Activated CD4-positive, alpha-beta memory T cell treated with anti-CD3 and anti-CD28 coated beads for 36 hours (primary cell): ENCODE measurements at regions not wholly inside any gene's neighbourhood (a gene's known extent, or its start where the extent isn't known, plus 50 kb on each side); places are given as distances from the start of the nearest gene placed in this dataset.

Experiments
- CTCF ChIA-PET: fragments of 350-600 bp; sonication (Branson Sonifier 250); formaldehyde crosslinking; loops from one replicate; lab custom pipeline; 2021; ENCODE audit warnings: antibody characterized with exemption, inconsistent platforms; lab: Charles Lee
- POLR2A ChIA-PET: fragments of 350-600 bp; sonication (Branson Sonifier 250); formaldehyde crosslinking; loops from one replicate; lab custom pipeline; 2021; ENCODE audit warnings: antibody characterized with exemption; lab: Charles Lee
- DNase-seq: peaks from one replicate; pipeline ENCODE4 v3.0.0-alpha.2; 2020
- H3K27ac Mint-ChIP-seq: one replicate; pipeline ENCODE4 v1.8.0; 2021; ENCODE audit warnings: mixed read lengths
- H3K27me3 Mint-ChIP-seq: one replicate; pipeline ENCODE4 v1.8.0; 2021; ENCODE audit warnings: mixed read lengths
- H3K36me3 Mint-ChIP-seq: one replicate; pipeline ENCODE4 v1.8.0; 2021; ENCODE audit warnings: mixed read lengths
- H3K4me1 Mint-ChIP-seq: one replicate; pipeline ENCODE4 v1.8.0; 2021; ENCODE audit warnings: low read depth, mixed read lengths
- H3K4me3 Mint-ChIP-seq: one replicate; pipeline ENCODE4 v1.8.0; 2021; ENCODE audit warnings: mild to moderate bottlenecking, mixed read lengths
- H3K9me3 Mint-ChIP-seq: one replicate; pipeline ENCODE4 v1.8.0; 2021; ENCODE audit warnings: mixed read lengths
- intact Hi-C: fragments of 100-400 bp; cut with micrococcal nuclease; formaldehyde crosslinking; loops from one replicate; pipeline ENCODE4 v1.15.1; 2023

DNA sequence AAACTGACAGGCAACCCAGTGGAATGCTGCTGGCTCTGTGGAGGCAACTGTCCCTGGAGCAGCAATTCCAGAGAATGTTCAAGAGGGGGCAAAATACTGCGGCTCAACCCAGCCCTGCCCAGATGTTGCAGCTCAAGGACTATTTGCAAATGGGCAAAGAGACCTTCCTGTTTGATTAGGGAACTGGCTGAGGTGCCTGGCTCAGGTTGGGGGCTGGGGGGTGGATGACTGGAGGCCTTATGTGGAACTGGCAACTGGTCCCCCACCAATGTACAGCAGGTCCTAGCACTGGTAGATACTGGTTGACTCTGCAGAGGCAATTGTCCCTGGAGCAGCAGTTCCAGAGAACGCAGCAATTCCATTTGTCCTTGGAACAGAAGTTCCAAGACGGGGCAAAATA, 302.5 kb downstream of the ZPLD1 start:
- H3K36me3 Mint-ChIP-seq, result no peaks in the 10 kb centered on the region
- POLR2A ChIA-PET, result no interaction called here
- intact Hi-C loops, result no loop called here
- CTCF ChIA-PET, result no interaction called here
- no peak overlapping the region for H3K4me3 Mint-ChIP-seq
- H3K27me3 Mint-ChIP-seq, result no peaks in the 10 kb centered on the region
- DNase-seq, result no peak
- H3K9me3 Mint-ChIP-seq, result no peaks in the 10 kb centered on the region
- H3K27ac Mint-ChIP-seq, result no peak overlapping the region
- no peaks in the 10 kb centered on the region for H3K4me1 Mint-ChIP-seq

DNA sequence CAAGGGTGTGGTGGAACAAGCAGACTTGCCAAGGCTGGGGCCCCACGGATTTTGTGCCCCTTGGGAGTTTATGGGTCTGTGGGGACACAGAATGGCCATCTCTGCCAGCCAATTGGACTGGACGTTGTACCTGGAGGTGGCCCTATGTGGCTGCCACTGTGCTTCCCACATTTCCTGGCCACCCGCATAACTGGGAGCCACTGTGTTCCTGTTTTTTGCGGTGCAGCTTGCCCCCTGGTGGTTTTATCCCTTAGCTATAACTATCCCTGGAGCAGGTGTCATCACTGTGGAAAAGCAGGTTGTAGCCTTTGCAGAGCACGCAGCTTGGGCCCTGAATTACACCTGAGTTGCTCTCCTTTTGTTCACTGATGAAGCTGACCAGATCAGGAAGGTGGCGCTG, 306.3 kb downstream of the ZPLD1 start:
- no peaks in the 10 kb centered on the region for H3K4me1 Mint-ChIP-seq
- no peaks in the 10 kb centered on the region for H3K27me3 Mint-ChIP-seq
- H3K27ac Mint-ChIP-seq, result no peak overlapping the region
- CTCF ChIA-PET, result interaction anchor here (0.9 to 1.7 kb wide), 3 partner anchors 38 to 512 kb away, joined by 3 to 7 read pairs (median 4); no protein-coding TSS in a partner anchor
- POLR2A ChIA-PET, result no interaction called here
- no peaks in the 10 kb centered on the region for H3K9me3 Mint-ChIP-seq
- no peak for DNase-seq
- H3K36me3 Mint-ChIP-seq, result no peaks in the 10 kb centered on the region
- intact Hi-C loops, result no loop called here
- H3K4me3 Mint-ChIP-seq, result no peak overlapping the region

DNA sequence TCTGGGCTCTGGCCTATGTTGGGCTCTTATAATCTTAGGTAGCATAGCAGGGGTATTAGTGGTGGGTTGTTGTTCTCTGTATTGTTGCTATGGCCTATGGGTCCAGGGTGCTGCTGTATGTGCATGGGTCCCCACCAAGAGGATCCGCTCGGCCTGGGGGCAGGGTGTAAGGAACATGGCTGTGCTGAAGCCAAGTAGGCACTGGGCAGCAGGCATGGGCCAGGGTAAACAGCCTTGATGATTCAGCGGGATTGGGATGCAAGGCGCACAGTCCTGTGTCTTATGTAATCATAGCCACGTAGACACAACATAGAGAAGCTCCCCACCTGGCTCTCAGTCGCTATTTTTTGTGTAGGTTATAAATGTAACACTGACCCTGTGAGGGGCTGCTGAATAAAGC, 306.9 kb downstream of the ZPLD1 start:
- CTCF ChIA-PET, result interaction anchor here (0.9 to 1.7 kb wide), 3 partner anchors 38 to 512 kb away, joined by 3 to 7 read pairs (median 4); no protein-coding TSS in a partner anchor
- intact Hi-C loops, result no loop called here

DNA sequence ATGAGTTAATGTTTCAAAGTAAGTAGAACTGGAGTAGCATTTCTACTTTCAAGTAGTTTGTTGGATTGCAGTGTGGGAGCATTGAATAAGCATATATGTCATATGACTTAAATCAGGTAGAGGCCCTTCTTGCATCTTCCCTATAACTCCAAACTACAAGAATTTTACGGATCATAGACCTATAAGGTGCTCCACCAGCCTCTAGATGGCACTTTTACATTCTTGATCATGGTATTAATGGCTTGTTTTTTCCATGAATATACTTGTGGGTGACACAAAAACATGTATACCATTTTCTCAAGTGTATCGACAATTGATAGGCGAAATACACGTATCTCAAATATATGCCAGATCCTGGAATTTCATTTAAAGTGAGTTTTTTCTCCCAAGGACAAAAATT, 311.1 kb downstream of the ZPLD1 start:
- Mint-ChIP-seq H3K9me3 (no peaks in the 10 kb centered on the region), H3K27ac (no peak overlapping the region), H3K4me1 (no peaks in the 10 kb centered on the region), H3K36me3 (no peaks in the 10 kb centered on the region), H3K27me3 (no peaks in the 10 kb centered on the region), H3K4me3 (no peak overlapping the region)
- intact Hi-C loops, result no loop called here
- POLR2A ChIA-PET, result no interaction called here
- CTCF ChIA-PET, result no interaction called here
- no peak for DNase-seq

More for the DNA sequence above, 306.9 kb downstream of the ZPLD1 start:
- POLR2A ChIA-PET, result no interaction called here
- H3K27ac Mint-ChIP-seq, result no peak overlapping the region
- no peaks in the 10 kb centered on the region for H3K4me1 Mint-ChIP-seq
- H3K27me3 Mint-ChIP-seq, result no peaks in the 10 kb centered on the region
- no peak for DNase-seq
- no peaks in the 10 kb centered on the region for H3K36me3 Mint-ChIP-seq
- no peaks in the 10 kb centered on the region for H3K9me3 Mint-ChIP-seq
- H3K4me3 Mint-ChIP-seq, result no peak overlapping the region

DNA sequence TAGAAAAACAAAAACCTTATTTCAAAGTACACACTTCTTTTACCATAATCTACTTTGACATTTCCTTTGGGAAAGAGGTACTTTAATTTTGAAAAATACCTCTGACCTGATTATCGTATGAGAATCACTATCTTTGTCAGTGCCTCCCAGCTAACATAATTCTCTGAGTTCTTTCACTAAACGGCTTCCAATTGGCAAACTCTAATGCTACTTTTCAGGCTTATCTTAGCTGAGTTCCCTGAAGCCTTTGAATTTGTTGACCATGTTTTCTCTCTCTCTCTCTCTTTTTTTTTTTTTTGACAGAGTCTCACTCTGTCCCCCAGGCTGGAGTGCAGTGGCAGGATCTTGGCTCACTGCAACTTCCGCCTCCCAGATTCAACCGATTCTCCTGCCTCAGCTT, 312.8 kb downstream of the ZPLD1 start:
- no peak for DNase-seq
- Mint-ChIP-seq H3K27ac (no peak overlapping the region), H3K9me3 (no peaks in the 10 kb centered on the region), H3K36me3 (no peaks in the 10 kb centered on the region), H3K27me3 (no peaks in the 10 kb centered on the region), H3K4me1 (no peaks in the 10 kb centered on the region), H3K4me3 (no peak overlapping the region)
- ChIA-PET CTCF (no interaction called here), POLR2A (no interaction called here)
- intact Hi-C loops, result no loop called here

DNA sequence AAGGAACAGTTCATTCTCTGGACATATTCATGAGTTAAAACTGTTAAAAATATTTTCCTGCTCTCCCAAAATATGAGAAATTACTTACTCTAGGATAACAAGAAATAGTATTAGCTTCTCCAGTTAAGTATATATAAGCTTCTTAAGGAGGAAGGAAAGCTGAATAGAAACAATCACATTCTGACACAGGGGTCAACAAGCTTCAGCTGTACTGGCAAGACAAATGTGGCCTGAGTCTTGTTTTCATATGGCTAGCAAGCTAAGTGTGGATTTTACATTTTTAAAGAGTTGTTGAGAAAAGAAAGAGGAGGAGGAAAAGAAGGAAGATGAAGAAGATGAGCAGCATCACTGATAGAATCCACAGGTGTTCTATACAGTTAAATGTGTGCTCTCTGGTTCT, 313.8 kb downstream of the ZPLD1 start:
- Mint-ChIP-seq H3K4me3 (no peak overlapping the region), H3K36me3 (no peaks in the 10 kb centered on the region), H3K9me3 (no peaks in the 10 kb centered on the region), H3K4me1 (no peaks in the 10 kb centered on the region), H3K27me3 (no peaks in the 10 kb centered on the region), H3K27ac (no peak overlapping the region)
- ChIA-PET CTCF (no interaction called here), POLR2A (no interaction called here)
- intact Hi-C loops, result no loop called here
- no peak for DNase-seq

DNA sequence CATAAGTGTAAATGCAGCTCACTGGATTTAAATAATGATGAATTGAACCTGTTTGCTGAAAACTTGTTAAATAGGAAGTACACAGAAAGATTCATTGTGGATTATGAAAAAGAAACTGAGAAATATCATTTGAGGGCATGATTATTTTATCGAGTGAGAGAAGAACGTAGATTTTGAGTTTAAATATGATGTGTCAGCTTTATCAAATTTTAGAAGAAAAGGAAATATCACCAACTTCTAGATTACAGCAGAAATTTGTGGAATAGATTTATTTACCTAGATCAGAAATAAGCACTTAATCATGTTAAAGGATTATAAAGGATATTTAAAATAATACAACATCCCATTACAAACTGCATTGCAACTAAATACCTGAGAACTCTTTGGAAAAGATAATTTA, 315.5 kb downstream of the ZPLD1 start:
- Mint-ChIP-seq H3K27ac (no peak overlapping the region), H3K9me3 (no peaks in the 10 kb centered on the region), H3K36me3 (no peaks in the 10 kb centered on the region), H3K27me3 (no peaks in the 10 kb centered on the region), H3K4me1 (no peaks in the 10 kb centered on the region), H3K4me3 (no peak overlapping the region)
- CTCF ChIA-PET, result no interaction called here
- POLR2A ChIA-PET, result no interaction called here
- intact Hi-C loops, result no loop called here
- DNase-seq, result no peak

DNA sequence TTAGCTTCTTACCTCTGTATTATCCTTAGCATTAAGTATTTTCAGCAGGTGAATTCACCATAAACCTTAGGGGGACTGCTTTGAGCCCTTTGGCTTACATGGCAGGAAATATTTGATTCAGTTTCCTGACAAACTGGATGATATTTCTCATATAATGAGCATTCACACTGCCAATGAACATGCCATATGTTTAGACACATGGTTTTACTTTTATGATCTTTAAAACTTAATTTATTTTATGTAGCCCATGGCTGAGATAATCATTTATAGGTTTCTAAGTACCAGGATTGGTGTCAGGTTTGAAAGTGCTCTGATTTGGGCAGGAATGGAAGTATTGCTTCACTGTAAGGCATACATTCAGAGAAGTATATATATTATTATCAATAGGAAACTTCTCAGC, 319.1 kb downstream of the ZPLD1 start:
- H3K27ac Mint-ChIP-seq, result no peak overlapping the region
- no peak for DNase-seq
- intact Hi-C loops, result no loop called here
- H3K9me3 Mint-ChIP-seq, result no peaks in the 10 kb centered on the region
- ChIA-PET POLR2A (no interaction called here), CTCF (no interaction called here)
- H3K27me3 Mint-ChIP-seq, result no peaks in the 10 kb centered on the region
- no peaks in the 10 kb centered on the region for H3K4me1 Mint-ChIP-seq
- no peaks in the 10 kb centered on the region for H3K36me3 Mint-ChIP-seq
- no peak overlapping the region for H3K4me3 Mint-ChIP-seq

DNA sequence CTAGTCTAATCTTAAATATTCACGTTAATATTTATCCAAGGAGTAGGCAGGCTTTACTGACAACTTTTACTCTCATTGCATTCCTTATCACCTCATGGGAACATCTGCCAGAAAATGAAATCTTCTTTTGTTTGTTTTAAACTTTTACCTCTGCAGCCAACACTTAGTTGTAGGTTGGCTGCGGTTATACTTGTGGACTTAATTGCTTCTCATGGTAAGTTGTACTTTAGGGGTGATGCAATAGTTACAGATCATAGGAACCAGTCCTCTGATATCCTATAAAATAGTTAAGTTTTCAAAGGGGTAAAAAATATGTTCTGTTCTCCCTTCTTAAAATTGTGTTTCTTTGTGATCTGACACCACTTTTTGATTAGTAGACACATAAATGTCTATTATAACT, 321.9 kb downstream of the ZPLD1 start:
- no peaks in the 10 kb centered on the region for H3K9me3 Mint-ChIP-seq
- no peak overlapping the region for H3K4me3 Mint-ChIP-seq
- DNase-seq, result no peak
- no peak overlapping the region for H3K27ac Mint-ChIP-seq
- intact Hi-C loops, result no loop called here
- CTCF ChIA-PET, result no interaction called here
- H3K4me1 Mint-ChIP-seq, result no peaks in the 10 kb centered on the region
- H3K27me3 Mint-ChIP-seq, result no peaks in the 10 kb centered on the region
- POLR2A ChIA-PET, result no interaction called here
- H3K36me3 Mint-ChIP-seq, result no peaks in the 10 kb centered on the region

DNA sequence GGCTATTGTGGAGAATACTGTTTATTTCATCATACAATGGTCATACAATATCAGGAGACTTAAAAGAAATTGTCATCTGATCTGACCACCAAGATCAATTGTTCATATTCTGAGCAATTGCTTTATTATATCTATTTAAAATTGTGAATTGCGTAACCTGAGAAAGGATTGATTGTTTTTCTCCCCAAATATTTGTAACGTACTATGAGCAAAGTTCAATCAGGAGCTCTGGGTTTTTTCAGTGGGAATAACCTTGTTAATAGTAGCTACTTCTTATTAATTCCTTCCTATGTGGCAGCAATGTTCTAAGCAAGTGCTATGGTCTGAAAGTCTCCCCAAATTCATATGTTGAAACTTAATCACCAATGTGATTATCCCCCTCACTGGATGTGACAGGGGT, 323.1 kb downstream of the ZPLD1 start:
- Mint-ChIP-seq H3K36me3 (no peaks in the 10 kb centered on the region), H3K27ac (no peak overlapping the region)

DNA sequence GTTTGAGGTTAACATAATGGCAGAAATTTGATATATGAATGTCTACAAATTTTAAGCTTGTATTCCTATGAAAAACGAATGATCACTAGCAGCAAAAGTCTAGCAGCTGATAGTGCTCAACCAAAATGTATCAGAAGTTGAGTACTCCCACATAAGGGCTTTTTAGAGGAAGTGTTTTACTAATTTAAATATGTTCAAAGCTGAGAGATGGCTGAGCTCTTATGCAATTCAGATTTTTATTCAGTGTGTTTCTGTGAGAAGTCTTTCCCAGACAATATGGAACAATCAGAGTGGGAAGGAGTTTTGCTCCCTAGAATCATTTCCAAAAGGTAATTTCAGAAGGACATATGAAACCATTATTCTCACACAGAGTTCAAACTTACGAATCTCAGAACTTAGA, 327.0 kb downstream of the ZPLD1 start:
- ChIA-PET POLR2A (no interaction called here), CTCF (interaction anchor here (0.7 kb wide), 1 partner anchor 88 kb away, joined by 3 read pairs; no protein-coding TSS in a partner anchor)
- intact Hi-C loops, result no loop called here
- Mint-ChIP-seq H3K36me3 (no peaks in the 10 kb centered on the region), H3K27ac (no peak overlapping the region), H3K4me3 (no peak overlapping the region), H3K9me3 (no peaks in the 10 kb centered on the region), H3K4me1 (no peaks in the 10 kb centered on the region), H3K27me3 (no peaks in the 10 kb centered on the region)
- DNase-seq, result no peak

More for the DNA sequence above, 323.1 kb downstream of the ZPLD1 start:
- CTCF ChIA-PET, result no interaction called here
- Mint-ChIP-seq H3K4me1 (no peaks in the 10 kb centered on the region), H3K27me3 (no peaks in the 10 kb centered on the region), H3K9me3 (no peaks in the 10 kb centered on the region), H3K4me3 (no peak overlapping the region)
- POLR2A ChIA-PET, result no interaction called here
- intact Hi-C loops, result no loop called here
- DNase-seq, result no peak

DNA sequence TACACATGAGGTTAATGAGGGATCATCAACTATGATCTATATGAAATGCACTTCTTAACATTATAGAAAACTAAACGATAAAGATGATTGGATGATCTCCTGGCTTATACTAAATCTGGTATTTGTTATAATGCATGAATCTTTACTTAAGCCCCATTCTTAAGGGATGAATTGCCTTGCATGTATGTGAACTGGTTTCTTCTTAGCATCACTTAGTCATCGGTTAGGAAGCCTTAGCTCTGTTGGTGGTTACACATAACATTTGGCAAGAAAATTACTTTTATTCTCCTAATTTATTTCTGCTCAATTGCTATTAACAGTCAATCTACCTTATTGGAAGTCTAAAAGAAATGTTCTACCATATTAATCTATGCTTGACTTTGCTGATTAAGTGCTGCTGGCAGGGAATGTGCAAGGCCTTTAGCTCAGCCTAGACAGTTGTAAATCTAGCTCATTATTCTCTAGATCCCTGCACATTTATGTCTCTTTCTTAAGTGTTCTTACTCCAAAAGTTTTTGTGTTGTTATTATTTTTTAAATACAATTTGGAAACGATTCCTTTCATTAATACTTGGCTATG, 356.0 kb downstream of the ZPLD1 start:
- Mint-ChIP-seq H3K27ac (no peak overlapping the region), H3K9me3 (no peaks in the 10 kb centered on the region), H3K27me3 (no peaks in the 10 kb centered on the region), H3K4me1 (no peaks in the 10 kb centered on the region), H3K36me3 (no peaks in the 10 kb centered on the region), H3K4me3 (no peak overlapping the region)
- ChIA-PET CTCF (no interaction called here), POLR2A (no interaction called here)
- DNase-seq, result no peak
- intact Hi-C loops, result no loop called here
